MG63 (cell line): ENCODE measurements at regions not wholly inside any gene's neighbourhood (a gene's known extent, or its start where the extent isn't known, plus 50 kb on each side); places are given as distances from the start of the nearest gene placed in this dataset.
A peak's percentile ranks its signal among the peaks of the same experiment; 100 is the strongest.

Experiments used
- DNase-seq: peaks from one replicate; pipeline ENCODE4 v3.0.0-alpha.2; 2020
- H3K27me3 ChIP-seq: fragments of 250-450 bp; sonication (Bioruptor Pico); 2 replicates; pipeline ENCODE4 v1.5.1; 2020; ENCODE audit warnings: mild to moderate bottlenecking, moderate library complexity
- H3K36me3 ChIP-seq: fragments of 250-450 bp; sonication (Bioruptor Pico); 2 replicates; pipeline ENCODE4 v1.5.1; 2020; ENCODE audit warnings: mild to moderate bottlenecking, moderate library complexity
- H3K4me3 ChIP-seq: fragments of 250-450 bp; sonication (Bioruptor Pico); 2 replicates; pipeline ENCODE4 v1.5.1; 2020; ENCODE audit warnings: mild to moderate bottlenecking, moderate library complexity
- H3K9me3 ChIP-seq: fragments of 250-450 bp; sonication (Bioruptor Pico); 2 replicates; pipeline ENCODE4 v1.5.1; 2020; ENCODE audit warnings: mild to moderate bottlenecking, moderate library complexity

- no peaks in the 10 kb centered on the region for H3K36me3 ChIP-seq
- no peak overlapping the region for H3K4me3 ChIP-seq
- no peaks in the 10 kb centered on the region for H3K9me3 ChIP-seq
- DNase-seq, result no peak
- H3K27me3 ChIP-seq, result no peaks in the 10 kb centered on the region; the same call in 1 of the 2 replicates
These were observed 430.0 kb upstream of the TNP1 start for GRCh38 chr2:217289907-217290280.

- Histone ChIP-seq H3K4me3 (no peak overlapping the region), H3K9me3 (no peaks in the 10 kb centered on the region), H3K27me3 (no peaks in the 10 kb centered on the region; the same call in 1 of the 2 replicates), H3K36me3 (no peaks in the 10 kb centered on the region)
- DNase-seq, result no peak
These were observed 429.5 kb upstream of the TNP1 start for GRCh38 chr2:217289177-217289906.

DNA sequence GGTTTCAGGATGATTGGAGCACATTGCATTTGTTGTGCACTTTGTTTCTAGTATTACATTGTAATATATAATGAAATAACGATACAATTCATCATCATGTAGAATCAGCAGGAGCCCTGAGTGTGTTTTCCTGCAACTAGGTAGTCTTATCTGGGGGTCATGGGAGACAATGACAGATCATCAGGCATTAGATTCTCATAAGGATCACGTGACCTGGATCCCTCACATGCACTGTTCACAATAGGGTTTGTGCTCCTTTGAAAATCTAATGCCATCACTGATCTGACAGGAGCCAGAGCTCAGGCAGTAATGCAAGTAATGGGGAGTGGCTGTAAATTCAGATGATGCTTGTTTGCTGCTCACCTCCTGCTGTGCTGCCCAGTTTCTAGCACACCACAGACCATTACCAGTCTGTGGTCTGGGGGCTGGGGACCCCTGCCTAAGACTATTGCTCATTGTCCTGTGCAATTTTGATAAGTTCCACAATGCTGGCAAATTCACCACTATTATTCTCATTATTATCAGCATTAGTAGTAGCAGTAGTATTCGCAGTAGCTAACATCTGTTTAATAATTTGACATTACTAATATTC is 428.7 kb upstream of the TNP1 start:
- Histone ChIP-seq H3K36me3 (no peaks in the 10 kb centered on the region), H3K27me3 (no peaks in the 10 kb centered on the region; the same call in 1 of the 2 replicates), H3K4me3 (no peak overlapping the region), H3K9me3 (no peaks in the 10 kb centered on the region)
- no peak for DNase-seq

DNA sequence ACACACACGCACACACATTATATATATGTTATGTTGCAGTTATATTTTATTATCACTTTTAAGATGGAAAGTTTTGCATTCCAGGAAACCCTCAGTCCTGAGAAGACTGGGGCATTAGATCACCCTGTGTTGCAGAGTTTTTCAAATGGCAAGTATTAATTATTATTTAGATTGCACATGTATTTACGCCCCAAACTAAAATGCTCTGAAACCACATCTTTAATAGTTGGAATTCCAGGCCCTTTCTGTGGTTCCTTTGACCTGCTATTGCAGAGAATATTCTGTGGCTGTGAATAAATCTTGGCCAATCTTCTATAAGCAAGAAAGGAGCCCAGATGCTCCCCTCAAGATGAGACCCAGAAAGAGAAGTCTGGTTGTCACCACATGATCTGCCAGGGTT is 427.0 kb upstream of the TNP1 start:
- H3K4me3 ChIP-seq, result no peak overlapping the region
- no peaks in the 10 kb centered on the region for H3K27me3 ChIP-seq
- H3K36me3 ChIP-seq, result no peaks in the 10 kb centered on the region
- no peaks in the 10 kb centered on the region for H3K9me3 ChIP-seq
- DNase-seq, result no peak

DNA sequence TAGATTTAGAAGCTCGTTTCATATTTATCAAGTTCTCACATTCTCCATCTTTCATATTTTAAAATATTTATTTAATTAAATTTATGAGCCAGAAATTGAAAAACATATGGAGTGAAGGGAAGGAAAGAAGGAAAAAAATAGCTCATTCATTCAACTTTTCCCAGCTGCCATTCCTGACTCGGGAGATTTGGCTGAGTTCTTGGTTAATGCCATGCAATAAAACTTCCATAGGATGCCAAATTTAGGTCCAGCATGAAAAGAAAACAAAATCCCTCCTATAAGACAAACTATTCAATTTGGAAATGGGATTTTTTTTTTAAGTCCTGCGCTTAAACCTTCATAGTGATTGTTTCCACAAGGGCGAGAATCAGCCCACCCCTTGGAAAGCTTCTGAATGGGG is 426.1 kb upstream of the TNP1 start:
- DNase-seq, result no peak
- Histone ChIP-seq H3K36me3 (no peaks in the 10 kb centered on the region), H3K27me3 (no peaks in the 10 kb centered on the region), H3K9me3 (no peaks in the 10 kb centered on the region), H3K4me3 (no peak overlapping the region)

DNA sequence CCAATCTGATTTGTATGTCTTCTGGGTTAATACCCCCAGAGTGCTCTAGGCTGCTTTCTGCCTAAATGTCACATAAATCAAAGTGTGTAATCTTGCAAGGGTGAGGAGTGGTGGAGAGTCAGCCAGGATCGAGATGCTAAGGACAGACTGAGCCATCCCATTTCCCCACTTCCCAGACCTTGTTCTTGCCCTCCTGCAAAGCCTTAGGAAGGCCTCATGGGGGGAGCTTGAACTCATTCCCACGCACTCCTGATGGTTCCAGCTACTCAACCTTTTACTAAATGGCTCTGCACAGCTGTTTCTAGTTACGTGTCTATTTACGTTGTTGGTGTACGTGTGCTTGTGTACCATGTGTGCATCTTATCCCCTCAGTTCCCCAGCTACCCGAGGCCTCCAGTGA is 423.6 kb upstream of the TNP1 start:
- no peaks in the 10 kb centered on the region for H3K9me3 ChIP-seq
- H3K36me3 ChIP-seq, result no peaks in the 10 kb centered on the region
- no peak overlapping the region for H3K4me3 ChIP-seq
- no peaks in the 10 kb centered on the region for H3K27me3 ChIP-seq
- no peak for DNase-seq

DNA sequence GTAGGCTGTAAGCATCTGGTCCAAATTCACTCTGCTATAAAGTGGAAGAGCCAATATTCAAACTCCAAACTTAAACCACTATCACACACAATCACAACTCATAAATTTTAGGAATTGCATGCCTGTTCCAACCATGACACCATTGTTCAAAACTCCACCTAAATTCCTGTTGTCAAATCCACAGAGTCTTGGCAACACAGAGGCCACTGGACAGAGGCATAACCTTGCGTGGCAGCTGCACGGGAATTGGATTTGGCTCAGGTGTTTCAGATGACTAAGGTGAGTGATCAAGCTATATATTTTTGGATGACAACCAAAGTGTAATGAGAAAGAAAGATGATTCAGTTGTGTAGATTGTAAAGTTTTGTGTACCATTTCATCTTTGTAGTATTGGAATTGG is 422.7 kb upstream of the TNP1 start:
- Histone ChIP-seq H3K36me3 (no peaks in the 10 kb centered on the region), H3K27me3 (no peaks in the 10 kb centered on the region), H3K9me3 (no peaks in the 10 kb centered on the region), H3K4me3 (no peak overlapping the region)
- peak; percentile 80 for DNase-seq

- Histone ChIP-seq H3K9me3 (no peaks in the 10 kb centered on the region), H3K4me3 (no peak overlapping the region), H3K27me3 (no peaks in the 10 kb centered on the region), H3K36me3 (no peaks in the 10 kb centered on the region)
- DNase-seq, result peak; percentile 47
These were observed 419.7 kb upstream of the TNP1 start for GRCh38 chr2:217279556-217279955.

GRCh38 chr2:217279140-217279539 is 419.3 kb upstream of the TNP1 start:
- peak; percentile 23 for DNase-seq
- H3K27me3 ChIP-seq, result no peaks in the 10 kb centered on the region
- no peak overlapping the region for H3K4me3 ChIP-seq
- H3K36me3 ChIP-seq, result no peaks in the 10 kb centered on the region
- H3K9me3 ChIP-seq, result no peaks in the 10 kb centered on the region

GRCh38 chr2:217277646-217278398 is 418.0 kb upstream of the TNP1 start:
- peak; percentile 60 for DNase-seq
- no peaks in the 10 kb centered on the region for H3K27me3 ChIP-seq
- H3K9me3 ChIP-seq, result no peaks in the 10 kb centered on the region
- H3K4me3 ChIP-seq, result no peak overlapping the region
- no peaks in the 10 kb centered on the region for H3K36me3 ChIP-seq

DNA sequence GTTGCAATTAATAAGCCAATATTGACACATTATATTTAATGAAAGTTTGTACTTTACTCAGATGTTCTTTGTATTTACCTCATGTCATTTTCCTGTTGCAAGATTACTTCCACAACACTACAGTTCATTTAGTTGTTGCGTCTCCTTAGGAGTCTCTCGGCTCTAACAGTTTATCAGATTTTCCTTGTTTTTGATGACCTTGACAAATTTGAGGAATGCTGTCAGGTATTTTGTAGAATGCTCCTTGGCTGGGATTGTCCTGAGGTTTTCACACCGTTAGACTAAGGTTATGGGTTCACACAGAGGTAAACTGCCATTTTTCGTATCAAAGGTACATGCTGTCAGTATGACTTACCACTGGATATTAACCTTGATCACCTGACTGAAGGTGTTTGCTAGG is 416.6 kb upstream of the TNP1 start:
- H3K27me3 ChIP-seq, result no peaks in the 10 kb centered on the region
- no peaks in the 10 kb centered on the region for H3K9me3 ChIP-seq
- H3K4me3 ChIP-seq, result no peak overlapping the region
- H3K36me3 ChIP-seq, result no peaks in the 10 kb centered on the region
- no peak for DNase-seq

DNA sequence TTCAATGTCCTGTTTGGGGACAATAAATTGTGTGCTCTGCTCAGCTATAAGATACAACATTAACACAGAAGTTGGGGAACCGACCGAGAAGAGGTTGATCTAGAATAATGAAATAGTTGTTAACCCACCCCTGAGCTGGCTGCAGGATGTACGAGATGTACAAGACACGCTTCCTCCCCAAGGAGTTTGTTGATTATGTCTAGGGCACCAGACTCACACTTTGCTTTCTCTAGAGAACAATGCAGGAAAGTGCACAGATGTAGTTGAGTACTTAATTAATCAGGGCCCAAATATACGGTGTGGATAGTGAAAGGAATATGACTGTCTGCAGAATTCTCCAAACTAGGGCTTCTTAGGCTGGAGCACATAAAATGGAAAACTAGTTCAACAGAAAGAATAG is 415.2 kb upstream of the TNP1 start:
- Histone ChIP-seq H3K9me3 (no peaks in the 10 kb centered on the region), H3K4me3 (no peak overlapping the region)
- DNase-seq, result no peak

GRCh38 chr2:217274578-217274977 is 414.7 kb upstream of the TNP1 start:
- DNase-seq, result no peak
- Histone ChIP-seq H3K4me3 (no peak overlapping the region), H3K9me3 (no peaks in the 10 kb centered on the region), H3K27me3 (no peaks in the 10 kb centered on the region), H3K36me3 (no peaks in the 10 kb centered on the region)

More for the DNA sequence above, 415.2 kb upstream of the TNP1 start:
- H3K27me3 ChIP-seq, result no peaks in the 10 kb centered on the region
- H3K36me3 ChIP-seq, result no peaks in the 10 kb centered on the region

- DNase-seq, result no peak
- Histone ChIP-seq H3K36me3 (no peaks in the 10 kb centered on the region), H3K4me3 (no peak overlapping the region), H3K27me3 (no peaks in the 10 kb centered on the region), H3K9me3 (no peaks in the 10 kb centered on the region)
These were observed 414.0 kb upstream of the TNP1 start for GRCh38 chr2:217273851-217274250.

DNA sequence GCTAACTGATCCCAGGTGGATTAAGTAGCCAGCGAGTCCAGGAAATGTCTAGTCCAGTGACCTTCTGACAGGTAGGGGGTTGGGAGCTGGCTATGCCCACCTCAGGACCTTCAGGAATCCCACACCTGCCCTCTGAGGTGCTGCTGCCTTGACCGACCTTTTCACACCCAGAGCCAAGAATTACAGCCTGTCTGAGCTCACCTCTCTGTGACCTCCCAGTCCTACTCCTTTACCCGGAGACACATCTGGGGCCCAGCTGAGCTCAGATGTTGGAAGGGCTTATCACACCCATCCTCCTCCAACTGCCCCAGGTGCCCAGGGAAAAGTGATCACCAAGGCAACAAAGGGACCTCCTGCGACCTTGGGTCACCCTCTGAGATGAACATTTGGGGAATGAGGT is 413.3 kb upstream of the TNP1 start:
- Histone ChIP-seq H3K4me3 (no peak overlapping the region), H3K9me3 (peaks cover 3% of the 10 kb centered on the region; the same call in 1 of the 2 replicates), H3K27me3 (no peaks in the 10 kb centered on the region), H3K36me3 (no peaks in the 10 kb centered on the region)
- no peak for DNase-seq

DNA sequence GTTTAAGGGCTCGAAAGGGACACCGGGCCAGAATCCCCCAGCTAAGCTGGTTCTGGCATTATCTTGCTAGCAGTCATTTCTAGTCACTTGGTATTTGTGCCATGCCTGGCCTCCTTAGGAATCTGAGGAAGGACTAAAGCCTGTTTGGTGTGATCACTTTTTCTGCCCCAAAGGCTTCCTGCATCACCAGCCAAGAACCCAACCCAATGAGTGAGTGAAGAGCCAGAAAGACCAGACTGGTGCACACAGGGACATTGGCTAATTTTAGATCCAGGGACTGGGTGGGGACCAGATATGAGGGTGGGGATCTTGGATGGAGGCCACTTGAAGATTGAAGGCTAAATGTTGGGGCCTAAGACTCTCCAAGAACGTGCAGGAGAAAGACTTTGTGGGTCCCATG is 411.9 kb upstream of the TNP1 start:
- H3K4me3 ChIP-seq, result no peak overlapping the region
- H3K9me3 ChIP-seq, result peaks cover 5% of the 10 kb centered on the region
- no peaks in the 10 kb centered on the region for H3K36me3 ChIP-seq
- no peaks in the 10 kb centered on the region for H3K27me3 ChIP-seq
- no peak for DNase-seq

- no peak for DNase-seq
These were observed 410.7 kb upstream of the TNP1 start for GRCh38 chr2:217270485-217271121.

More at GRCh38 chr2:217270485-217271121, 410.7 kb upstream of the TNP1 start:
- no peaks in the 10 kb centered on the region for H3K27me3 ChIP-seq
- H3K9me3 ChIP-seq, result peaks cover 7% of the 10 kb centered on the region
- H3K4me3 ChIP-seq, result no peak overlapping the region
- no peaks in the 10 kb centered on the region for H3K36me3 ChIP-seq
